Panc1 (cell line): ENCODE measurements at regions not wholly inside any gene's neighbourhood (a gene's known extent, or its start where the extent isn't known, plus 50 kb on each side); places are given as distances from the start of the nearest gene placed in this dataset.

Experiments used
- POLR2AphosphoS5 ChIP-seq: IDR thresholded peaks from 2 replicates; pipeline ENCODE4 v1.6.1; 2012; ENCODE audit warnings: mild to moderate bottlenecking, low read depth, low read length, moderate library complexity
- SIN3A ChIP-seq: IDR thresholded peaks from 2 replicates; pipeline ENCODE4 v1.6.1; 2012; ENCODE audit warnings: low read depth, mild to moderate bottlenecking, low read length, moderate library complexity, borderline replicate concordance; ENCODE audit not compliant: insufficient read depth
- TCF7L2 ChIP-seq: IDR thresholded peaks from 2 replicates; pipeline ENCODE4 v1.6.1; 2011; ENCODE audit warnings: mild to moderate bottlenecking, low read depth, low read length, inconsistent platforms
- TF ChIP-seq, protein P1 (sequence below): fragments of 450-650 bp; IDR thresholded peaks from 2 replicates; pipeline ENCODE4 v1.5.1; 2017; ENCODE audit warnings: mild to moderate bottlenecking
- TF ChIP-seq, protein P2 (sequence below), 2 experiments: IDR thresholded peaks; 2 replicates each; pipeline ENCODE4 v1.6.1; 2011 to 2012; ENCODE audit warnings: low read depth in 2 of 2, control low read depth in 1 of 2, low read length in 1 of 2, mild to moderate bottlenecking in 1 of 2, moderate library complexity in 1 of 2; ENCODE audit not compliant: insufficient read depth in 1 of 2

DNA sequence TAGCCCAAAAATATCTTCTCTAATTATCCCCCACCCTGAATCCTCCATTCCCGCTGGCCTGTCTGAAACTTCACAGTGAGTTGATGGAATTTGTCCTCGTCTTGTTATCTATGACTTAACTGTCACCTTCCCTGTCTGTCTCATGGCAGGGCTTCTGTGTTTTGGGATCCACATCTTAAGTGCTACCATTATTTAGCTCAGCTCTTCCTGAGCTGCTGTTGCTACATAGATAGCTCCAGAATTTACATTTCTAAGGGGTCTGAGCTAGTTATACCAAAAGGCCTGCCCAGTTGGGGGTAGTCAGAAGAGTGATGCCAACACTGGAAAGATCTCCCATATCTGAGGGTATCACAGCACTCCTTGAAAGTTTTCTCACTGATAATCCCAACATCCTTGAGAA, 57.0 kb upstream of the CDKN3 start:
- TF ChIP-seq POLR2AphosphoS5 (no peak), TCF7L2 (no peak), SIN3A (no peak)
- TF ChIP-seq, protein P1, sequence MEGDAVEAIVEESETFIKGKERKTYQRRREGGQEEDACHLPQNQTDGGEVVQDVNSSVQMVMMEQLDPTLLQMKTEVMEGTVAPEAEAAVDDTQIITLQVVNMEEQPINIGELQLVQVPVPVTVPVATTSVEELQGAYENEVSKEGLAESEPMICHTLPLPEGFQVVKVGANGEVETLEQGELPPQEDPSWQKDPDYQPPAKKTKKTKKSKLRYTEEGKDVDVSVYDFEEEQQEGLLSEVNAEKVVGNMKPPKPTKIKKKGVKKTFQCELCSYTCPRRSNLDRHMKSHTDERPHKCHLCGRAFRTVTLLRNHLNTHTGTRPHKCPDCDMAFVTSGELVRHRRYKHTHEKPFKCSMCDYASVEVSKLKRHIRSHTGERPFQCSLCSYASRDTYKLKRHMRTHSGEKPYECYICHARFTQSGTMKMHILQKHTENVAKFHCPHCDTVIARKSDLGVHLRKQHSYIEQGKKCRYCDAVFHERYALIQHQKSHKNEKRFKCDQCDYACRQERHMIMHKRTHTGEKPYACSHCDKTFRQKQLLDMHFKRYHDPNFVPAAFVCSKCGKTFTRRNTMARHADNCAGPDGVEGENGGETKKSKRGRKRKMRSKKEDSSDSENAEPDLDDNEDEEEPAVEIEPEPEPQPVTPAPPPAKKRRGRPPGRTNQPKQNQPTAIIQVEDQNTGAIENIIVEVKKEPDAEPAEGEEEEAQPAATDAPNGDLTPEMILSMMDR = no peak
- TF ChIP-seq, protein P2, sequence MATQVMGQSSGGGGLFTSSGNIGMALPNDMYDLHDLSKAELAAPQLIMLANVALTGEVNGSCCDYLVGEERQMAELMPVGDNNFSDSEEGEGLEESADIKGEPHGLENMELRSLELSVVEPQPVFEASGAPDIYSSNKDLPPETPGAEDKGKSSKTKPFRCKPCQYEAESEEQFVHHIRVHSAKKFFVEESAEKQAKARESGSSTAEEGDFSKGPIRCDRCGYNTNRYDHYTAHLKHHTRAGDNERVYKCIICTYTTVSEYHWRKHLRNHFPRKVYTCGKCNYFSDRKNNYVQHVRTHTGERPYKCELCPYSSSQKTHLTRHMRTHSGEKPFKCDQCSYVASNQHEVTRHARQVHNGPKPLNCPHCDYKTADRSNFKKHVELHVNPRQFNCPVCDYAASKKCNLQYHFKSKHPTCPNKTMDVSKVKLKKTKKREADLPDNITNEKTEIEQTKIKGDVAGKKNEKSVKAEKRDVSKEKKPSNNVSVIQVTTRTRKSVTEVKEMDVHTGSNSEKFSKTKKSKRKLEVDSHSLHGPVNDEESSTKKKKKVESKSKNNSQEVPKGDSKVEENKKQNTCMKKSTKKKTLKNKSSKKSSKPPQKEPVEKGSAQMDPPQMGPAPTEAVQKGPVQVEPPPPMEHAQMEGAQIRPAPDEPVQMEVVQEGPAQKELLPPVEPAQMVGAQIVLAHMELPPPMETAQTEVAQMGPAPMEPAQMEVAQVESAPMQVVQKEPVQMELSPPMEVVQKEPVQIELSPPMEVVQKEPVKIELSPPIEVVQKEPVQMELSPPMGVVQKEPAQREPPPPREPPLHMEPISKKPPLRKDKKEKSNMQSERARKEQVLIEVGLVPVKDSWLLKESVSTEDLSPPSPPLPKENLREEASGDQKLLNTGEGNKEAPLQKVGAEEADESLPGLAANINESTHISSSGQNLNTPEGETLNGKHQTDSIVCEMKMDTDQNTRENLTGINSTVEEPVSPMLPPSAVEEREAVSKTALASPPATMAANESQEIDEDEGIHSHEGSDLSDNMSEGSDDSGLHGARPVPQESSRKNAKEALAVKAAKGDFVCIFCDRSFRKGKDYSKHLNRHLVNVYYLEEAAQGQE (IDR thresholded peaks at IDR 0.05; ENCODE audit: insufficient read depth in 1 of 2, low read depth in 2 of 2, low read length in 1 of 2) = no peak
